Sciatic nerve (tissue), 2 donors: ENCODE measurements at regions not wholly inside any gene's neighbourhood (a gene's known extent, or its start where the extent isn't known, plus 50 kb on each side); places are given as distances from the start of the nearest gene placed in this dataset.
"Not testable (repeated sequence)": the region's sequence is repeated elsewhere in the genome, so short reads cannot be mapped to it uniquely, and the experiment has no call there.

Experiments used
- ATAC-seq: fragments of 200-7000 bp; cut with Tn5 transposase; one replicate; pipeline ENCODE4 v1.9.1; 2020; ENCODE audit warnings: mild to moderate bottlenecking, moderate library complexity
- DNase-seq: peaks from one replicate; pipeline ENCODE4 v3.0.0-alpha.2; 2020; ENCODE audit warnings: low spot score
- intact Hi-C: fragments of 100-400 bp; cut with DNase I; formaldehyde crosslinking; loops from one replicate; pipeline ENCODE4 v1.14.2; 2022
- donor health status: DM: no; HTN: no; CAD: no.
- donor health status: DM: no; HTN: no; CAD: no.

- ATAC-seq (no peak), DNase-seq (no peak)
- intact Hi-C loops = no loop called here
Measured at GRCh38 chr9:135173066-135173465, 85.6 kb downstream of the OLFM1 start.

GRCh38 chr9:135174248-135174647 lies 86.8 kb downstream of the OLFM1 start:
- DNase-seq = no peak
- no peak for ATAC-seq
- intact Hi-C loops = no loop called here

GRCh38 chr9:135174981-135175380 lies 87.5 kb downstream of the OLFM1 start:
- intact Hi-C loops = no loop called here
- DNase-seq (no peak), ATAC-seq (no peak)

GRCh38 chr9:135176284-135176683 lies 88.8 kb downstream of the OLFM1 start:
- DNase-seq (no peak), ATAC-seq (no peak)
- intact Hi-C loops = no loop called here

- DNase-seq, ATAC-seq, intact Hi-C loops: not testable (repeated sequence)
Measured at GRCh38 chr9:135177562-135177961, 90.1 kb downstream of the OLFM1 start.

- intact Hi-C loops = no loop called here
- ATAC-seq (no peak), DNase-seq (no peak)
Measured at GRCh38 chr9:135178498-135178897, 91.0 kb downstream of the OLFM1 start.

GRCh38 chr9:135179041-135179440 lies 91.6 kb downstream of the OLFM1 start:
- no peak for DNase-seq
- ATAC-seq = no peak
- intact Hi-C loops = no loop called here

- ATAC-seq (no peak), DNase-seq (no peak)
- intact Hi-C loops = no loop called here
Measured at GRCh38 chr9:135179976-135180375, 92.5 kb downstream of the OLFM1 start.

GRCh38 chr9:135180586-135180985 lies 93.1 kb downstream of the OLFM1 start:
- DNase-seq (no peak), ATAC-seq (no peak)
- intact Hi-C loops = no loop called here

- intact Hi-C loops = no loop called here
- DNase-seq (no peak), ATAC-seq (no peak)
Measured at GRCh38 chr9:135181336-135181735, 93.9 kb downstream of the OLFM1 start.

GRCh38 chr9:135181841-135182240 lies 94.4 kb downstream of the OLFM1 start:
- DNase-seq, intact Hi-C loops, ATAC-seq: not testable (repeated sequence)

- intact Hi-C loops = no loop called here
- ATAC-seq = no peak
- no peak for DNase-seq
Measured at GRCh38 chr9:135183069-135183468, 95.6 kb downstream of the OLFM1 start.

GRCh38 chr9:135183528-135184180 lies 96.2 kb downstream of the OLFM1 start:
- no peak for ATAC-seq
- intact Hi-C loops = no loop called here
- DNase-seq = no peak

GRCh38 chr9:135184181-135185053 lies 96.9 kb downstream of the OLFM1 start:
- intact Hi-C loops = no loop called here
- DNase-seq = no peak
- ATAC-seq = no peak

- intact Hi-C loops = no loop called here
- no peak for DNase-seq
- no peak for ATAC-seq
Measured at GRCh38 chr9:135185060-135185459, 97.6 kb downstream of the OLFM1 start.

GRCh38 chr9:135186248-135187164 lies 99.0 kb downstream of the OLFM1 start:
- peak; percentile 69 for DNase-seq
- ATAC-seq = peak; percentile 84
- intact Hi-C loops = no loop called here

GRCh38 chr9:135187365-135187764 lies 99.9 kb downstream of the OLFM1 start:
- ATAC-seq (no peak), DNase-seq (no peak)
- intact Hi-C loops = no loop called here

GRCh38 chr9:135188681-135189151 lies 101.2 kb downstream of the OLFM1 start:
- no peak for DNase-seq
- ATAC-seq = no peak
- intact Hi-C loops = no loop called here

- intact Hi-C loops = no loop called here
- ATAC-seq = no peak
Measured at GRCh38 chr9:135189497-135189896, 102.0 kb downstream of the OLFM1 start.

More at GRCh38 chr9:135189497-135189896, 102.0 kb downstream of the OLFM1 start:
- DNase-seq = no peak
